Liver (tissue), 8 donors: ENCODE measurements at regions not wholly inside any gene's neighbourhood (a gene's known extent, or its start where the extent isn't known, plus 50 kb on each side); places are given as distances from the start of the nearest gene placed in this dataset.

Experiments
- DNase-seq: peaks from one replicate; pipeline ENCODE4 v3.0.0-alpha.2; 2017; ENCODE audit warnings: low spot score
- H3K27ac ChIP-seq, 2 donors: one replicate each; pipeline ENCODE4 v1.7.0; 2013; ENCODE audit warnings: inconsistent platforms in 2 of 2, low read length in 2 of 2, control low read depth in 1 of 2, low read depth in 1 of 2, mild to moderate bottlenecking in 1 of 2
- H3K27me3 ChIP-seq, 4 donors: one replicate each; pipeline versions ENCODE4 v1.6.1 to v1.7.0; 2013; ENCODE audit warnings: low read length in 3 of 4, inconsistent platforms in 1 of 4, mild to moderate bottlenecking in 1 of 4, moderate library complexity in 1 of 4; ENCODE audit not compliant: control insufficient read depth in 4 of 4, insufficient read depth in 4 of 4
- H3K36me3 ChIP-seq, 4 donors: one replicate each; pipeline versions ENCODE4 v1.6.1 to v1.7.0; 2013; ENCODE audit warnings: low read length in 3 of 4, mild to moderate bottlenecking in 3 of 4, low read depth in 1 of 4, moderate library complexity in 1 of 4; ENCODE audit not compliant: control insufficient read depth in 4 of 4, insufficient read depth in 3 of 4
- H3K4me1 ChIP-seq, 4 donors: one replicate each; pipeline versions ENCODE4 v1.6.1 to v1.7.0; 2013; ENCODE audit warnings: low read length in 3 of 4, mild to moderate bottlenecking in 3 of 4, moderate library complexity in 1 of 4; ENCODE audit not compliant: control insufficient read depth in 4 of 4, insufficient read depth in 4 of 4
- H3K4me3 ChIP-seq, 3 donors: one replicate each; pipeline versions ENCODE4 v1.6.1 to v1.7.0; 2013; ENCODE audit warnings: low read length in 3 of 3, control low read depth in 1 of 3, low read depth in 1 of 3, mild to moderate bottlenecking in 1 of 3
- H3K9ac ChIP-seq, 2 donors: one replicate each; pipeline ENCODE4 v1.7.0; 2013; ENCODE audit warnings: low read length in 2 of 2, mild to moderate bottlenecking in 2 of 2, moderate library complexity in 2 of 2, control low read depth in 1 of 2, low read depth in 1 of 2
- H3K9me3 ChIP-seq, 4 donors: one replicate each; pipeline versions ENCODE4 v1.6.1 to v1.7.0; 2013; ENCODE audit warnings: low read length in 3 of 4; ENCODE audit not compliant: control insufficient read depth in 4 of 4
- ATF3 ChIP-seq: IDR thresholded peaks from 2 replicates; pipeline ENCODE4 v1.6.1; 2016; ENCODE audit warnings: antibody characterized with exemption
- EGR1 ChIP-seq, 2 donors: IDR thresholded peaks; 2 replicates each; pipeline ENCODE4 v1.6.1; 2016 to 2018; ENCODE audit warnings: antibody characterized with exemption in 2 of 2, low read depth in 2 of 2
- FOXA1 ChIP-seq: IDR thresholded peaks from 2 replicates; pipeline ENCODE4 v1.6.1; 2016; ENCODE audit warnings: antibody characterized with exemption
- FOXA2 ChIP-seq: IDR thresholded peaks from 2 replicates; pipeline ENCODE4 v1.6.1; 2016; ENCODE audit warnings: antibody characterized with exemption
- GABPA ChIP-seq, 2 donors: IDR thresholded peaks in 1 of 2; conservative IDR thresholded peaks in 1 of 2; 2 replicates each; pipeline ENCODE4 v1.6.1; 2016; ENCODE audit warnings: antibody characterized with exemption in 2 of 2, mild to moderate bottlenecking in 1 of 2, moderate library complexity in 1 of 2
- HNF4A ChIP-seq, 2 donors: conservative IDR thresholded peaks; 2 replicates each; pipeline ENCODE4 v1.6.1; 2016; ENCODE audit warnings: antibody characterized with exemption in 2 of 2, mild to moderate bottlenecking in 2 of 2
- HNF4G ChIP-seq: IDR thresholded peaks from 2 replicates; pipeline ENCODE4 v1.6.1; 2016; ENCODE audit warnings: antibody characterized with exemption
- JUND ChIP-seq, 2 donors: IDR thresholded peaks; 2 replicates each; pipeline ENCODE4 v1.6.1; 2016; ENCODE audit warnings: antibody characterized with exemption in 2 of 2
- MAX ChIP-seq: IDR thresholded peaks from 2 replicates; pipeline ENCODE4 v1.6.1; 2016; ENCODE audit warnings: antibody characterized with exemption
- NR2F2 ChIP-seq: IDR thresholded peaks from 2 replicates; pipeline ENCODE4 v1.6.1; 2016; ENCODE audit warnings: antibody characterized with exemption
- RAD21 ChIP-seq, 2 donors: IDR thresholded peaks; 2 replicates each; pipeline ENCODE4 v1.6.1; 2016; ENCODE audit warnings: antibody characterized with exemption in 2 of 2, mild to moderate bottlenecking in 2 of 2
- REST ChIP-seq: IDR thresholded peaks from 2 replicates; pipeline ENCODE4 v1.6.1; 2016; ENCODE audit warnings: antibody characterized with exemption, mild to moderate bottlenecking
- RXRA ChIP-seq, 2 donors: IDR thresholded peaks; 2 replicates each; pipeline ENCODE4 v1.6.1; 2017 to 2018; ENCODE audit warnings: antibody characterized with exemption in 2 of 2, mild to moderate bottlenecking in 1 of 2
- SP1 ChIP-seq: IDR thresholded peaks from 2 replicates; pipeline ENCODE4 v1.6.1; 2018; ENCODE audit warnings: antibody characterized with exemption, mild to moderate bottlenecking
- TAF1 ChIP-seq: conservative IDR thresholded peaks from 2 replicates; pipeline ENCODE4 v1.6.1; 2016; ENCODE audit warnings: antibody characterized with exemption, mild to moderate bottlenecking
- YY1 ChIP-seq: IDR thresholded peaks from 2 replicates; pipeline ENCODE4 v1.6.1; 2016; ENCODE audit warnings: antibody characterized with exemption, mild to moderate bottlenecking
- WGBS: extraction: QIAGEN DNeasy Blood & Tissue Kit; methylation state at CpG from one replicate; pipeline ENCODE4 v1.1.7; 2013; 5-methylcytosine and 5-hydroxymethylcytosine counted together
- TF ChIP-seq, protein P1 (sequence below): IDR thresholded peaks from 2 replicates; pipeline ENCODE4 v1.6.1; 2016; ENCODE audit warnings: antibody characterized with exemption
- TF ChIP-seq, protein P2 (sequence below): fragments of 150-350 bp; IDR thresholded peaks from 2 replicates; pipeline ENCODE4 v1.5.1; 2017; ENCODE audit warnings: improper control_type of control experiment, low read depth, low read length; ENCODE audit not compliant: missing input control
- donor health status: healthy.
- donor health status: healthy.
- donor health status: healthy.
- donor health status: healthy.
- donor health status: healthy.

DNA sequence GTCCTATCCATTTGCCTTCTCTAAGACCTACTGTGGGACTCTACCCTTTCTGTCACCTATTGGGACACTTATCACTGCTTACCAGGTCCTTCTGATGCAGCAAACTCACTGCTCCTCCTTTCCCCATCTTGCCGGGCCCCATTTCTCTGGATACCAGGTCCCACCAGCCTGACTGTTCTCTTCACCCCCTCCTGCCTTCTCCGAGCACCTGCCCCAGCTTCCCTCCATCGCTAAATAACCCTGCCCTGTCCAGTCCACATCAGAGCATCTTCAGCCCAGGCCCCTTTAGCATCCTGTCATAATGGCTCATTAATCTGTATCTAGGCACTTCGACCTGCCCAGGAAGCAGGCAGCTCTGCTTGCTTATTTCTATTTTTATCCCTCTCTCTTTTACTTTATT, 74.7 kb downstream of the CRYGS start:
- no peaks in the 10 kb centered on the region for H3K36me3 ChIP-seq
- H3K9ac ChIP-seq: no peak overlapping the region
- no peaks in the 10 kb centered on the region for H3K27me3 ChIP-seq
- TF ChIP-seq NR2F2 (no peak), ATF3 (no peak), EGR1 (IDR thresholded peaks at IDR 0.05; ENCODE audit: low read depth in 2 of 2) (no peak), GABPA (IDR thresholded peaks at IDR 0.05 in 1 of 2, conservative IDR thresholded peaks at IDR 0.05 in 1 of 2) (no peak), JUND (IDR thresholded peaks at IDR 0.05) (no peak), FOXA1 (no peak), RAD21 (IDR thresholded peaks at IDR 0.05) (no peak), SP1 (no peak), YY1 (no peak), REST (no peak), FOXA2 (no peak), HNF4G (no peak), TAF1 (no peak), HNF4A (conservative IDR thresholded peaks at IDR 0.05) (no peak), RXRA (IDR thresholded peaks at IDR 0.05) (no peak), MAX (no peak)
- TF ChIP-seq, protein P1, sequence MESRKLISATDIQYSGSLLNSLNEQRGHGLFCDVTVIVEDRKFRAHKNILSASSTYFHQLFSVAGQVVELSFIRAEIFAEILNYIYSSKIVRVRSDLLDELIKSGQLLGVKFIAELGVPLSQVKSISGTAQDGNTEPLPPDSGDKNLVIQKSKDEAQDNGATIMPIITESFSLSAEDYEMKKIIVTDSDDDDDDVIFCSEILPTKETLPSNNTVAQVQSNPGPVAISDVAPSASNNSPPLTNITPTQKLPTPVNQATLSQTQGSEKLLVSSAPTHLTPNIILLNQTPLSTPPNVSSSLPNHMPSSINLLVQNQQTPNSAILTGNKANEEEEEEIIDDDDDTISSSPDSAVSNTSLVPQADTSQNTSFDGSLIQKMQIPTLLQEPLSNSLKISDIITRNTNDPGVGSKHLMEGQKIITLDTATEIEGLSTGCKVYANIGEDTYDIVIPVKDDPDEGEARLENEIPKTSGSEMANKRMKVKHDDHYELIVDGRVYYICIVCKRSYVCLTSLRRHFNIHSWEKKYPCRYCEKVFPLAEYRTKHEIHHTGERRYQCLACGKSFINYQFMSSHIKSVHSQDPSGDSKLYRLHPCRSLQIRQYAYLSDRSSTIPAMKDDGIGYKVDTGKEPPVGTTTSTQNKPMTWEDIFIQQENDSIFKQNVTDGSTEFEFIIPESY: no peak
- TF ChIP-seq, protein P2, sequence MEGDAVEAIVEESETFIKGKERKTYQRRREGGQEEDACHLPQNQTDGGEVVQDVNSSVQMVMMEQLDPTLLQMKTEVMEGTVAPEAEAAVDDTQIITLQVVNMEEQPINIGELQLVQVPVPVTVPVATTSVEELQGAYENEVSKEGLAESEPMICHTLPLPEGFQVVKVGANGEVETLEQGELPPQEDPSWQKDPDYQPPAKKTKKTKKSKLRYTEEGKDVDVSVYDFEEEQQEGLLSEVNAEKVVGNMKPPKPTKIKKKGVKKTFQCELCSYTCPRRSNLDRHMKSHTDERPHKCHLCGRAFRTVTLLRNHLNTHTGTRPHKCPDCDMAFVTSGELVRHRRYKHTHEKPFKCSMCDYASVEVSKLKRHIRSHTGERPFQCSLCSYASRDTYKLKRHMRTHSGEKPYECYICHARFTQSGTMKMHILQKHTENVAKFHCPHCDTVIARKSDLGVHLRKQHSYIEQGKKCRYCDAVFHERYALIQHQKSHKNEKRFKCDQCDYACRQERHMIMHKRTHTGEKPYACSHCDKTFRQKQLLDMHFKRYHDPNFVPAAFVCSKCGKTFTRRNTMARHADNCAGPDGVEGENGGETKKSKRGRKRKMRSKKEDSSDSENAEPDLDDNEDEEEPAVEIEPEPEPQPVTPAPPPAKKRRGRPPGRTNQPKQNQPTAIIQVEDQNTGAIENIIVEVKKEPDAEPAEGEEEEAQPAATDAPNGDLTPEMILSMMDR: no peak
- no peak overlapping the region for H3K4me3 ChIP-seq
- no peak for DNase-seq
- WGBS: 78% methylated on average over 4 of the region's 4 CpGs
- no peak overlapping the region for H3K27ac ChIP-seq
- H3K4me1 ChIP-seq: no peaks in the 10 kb centered on the region
- H3K9me3 ChIP-seq: no peaks in the 10 kb centered on the region

DNA sequence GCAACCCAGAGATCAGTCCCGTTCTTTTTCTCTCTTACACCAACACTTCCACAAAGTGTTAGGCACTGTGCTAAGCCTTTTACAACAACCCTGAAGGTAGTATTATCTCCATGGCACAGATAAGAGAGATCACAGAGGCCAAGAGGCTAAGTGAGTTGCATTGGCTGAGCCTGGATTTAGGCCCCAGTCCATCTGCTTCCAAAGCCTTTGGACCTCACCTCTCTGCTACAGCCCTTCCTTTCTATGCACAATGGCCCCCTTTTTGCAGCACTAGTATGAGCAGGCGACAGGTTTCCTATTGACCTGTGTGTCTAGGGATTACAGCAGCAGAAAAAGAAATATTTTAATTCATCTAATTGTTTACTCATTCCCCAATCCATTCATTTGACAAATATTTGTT, 76.2 kb downstream of the CRYGS start:
- WGBS: 62% methylated on average over 2 of the region's 2 CpGs
- Histone ChIP-seq H3K9me3 (no peaks in the 10 kb centered on the region), H3K36me3 (no peaks in the 10 kb centered on the region), H3K4me1 (no peaks in the 10 kb centered on the region), H3K27ac (no peak overlapping the region), H3K27me3 (no peaks in the 10 kb centered on the region), H3K4me3 (no peak overlapping the region), H3K9ac (no peak overlapping the region)
- TF ChIP-seq MAX: no peak
- no peak for DNase-seq
